CD4-positive, CD25-positive, alpha-beta regulatory T cell (primary cell): ENCODE measurements at regions not wholly inside any gene's neighbourhood (a gene's known extent, or its start where the extent isn't known, plus 50 kb on each side); places are given as distances from the start of the nearest gene placed in this dataset.

ENCODE experiments used
- ATAC-seq, 2 donors: fragments of 150-1000 bp; cut with Tn5 transposase; one replicate each; pipeline ENCODE4 v1.10.0; 2021; ENCODE audit warnings: low read depth in 2 of 2, moderate number of reproducible peaks in 2 of 2, moderate library complexity in 1 of 2
- DNase-seq, 3 donors: peaks; one replicate each; pipeline versions ENCODE4 v3.0.0 to v3.0.0-alpha.2; 2012 to 2022; ENCODE audit warnings: mixed read lengths in 1 of 3
- H3K27ac ChIP-seq: one replicate; pipeline ENCODE4 v1.7.0; 2013; ENCODE audit warnings: mild to moderate bottlenecking, low read length; ENCODE audit not compliant: insufficient read depth, poor library complexity, severe bottlenecking
- H3K27me3 ChIP-seq: one replicate; pipeline ENCODE4 v1.7.0; 2013; ENCODE audit warnings: low read length; ENCODE audit not compliant: control insufficient read depth, insufficient read depth
- H3K36me3 ChIP-seq: one replicate; pipeline ENCODE4 v1.7.0; 2013; ENCODE audit warnings: mild to moderate bottlenecking, low read length, moderate library complexity; ENCODE audit not compliant: control insufficient read depth, insufficient read depth
- H3K4me1 ChIP-seq: 2 replicates; pipeline ENCODE4 v1.7.0; 2013; ENCODE audit warnings: mild to moderate bottlenecking, low read length; ENCODE audit not compliant: insufficient read depth, control insufficient read depth, poor library complexity, severe bottlenecking
- H3K4me3 ChIP-seq: one replicate; pipeline ENCODE4 v1.7.0; 2013; ENCODE audit warnings: low read depth, mild to moderate bottlenecking, low read length, moderate library complexity
- H3K9me3 ChIP-seq, 2 experiments: 1 replicate in 1 of 2; 2 replicates in 1 of 2; pipeline ENCODE4 v1.7.0; 2013; ENCODE audit warnings: low read length in 2 of 2, mild to moderate bottlenecking in 1 of 2, moderate library complexity in 1 of 2; ENCODE audit not compliant: control insufficient read depth in 2 of 2
- H3K27ac Mint-ChIP-seq, 3 donors: one replicate each; pipeline ENCODE4 v1.8.0; 2020 to 2022; ENCODE audit warnings: mild to moderate bottlenecking in 3 of 3, mixed read lengths in 3 of 3, moderate library complexity in 2 of 3
- H3K27me3 Mint-ChIP-seq: one replicate; pipeline ENCODE4 v1.8.0; 2022; ENCODE audit warnings: mild to moderate bottlenecking, mixed read lengths
- H3K36me3 Mint-ChIP-seq: one replicate; pipeline ENCODE4 v1.8.0; 2020; ENCODE audit warnings: mixed read lengths
- H3K4me1 Mint-ChIP-seq, 4 donors: one replicate each; pipeline ENCODE4 v1.8.0; 2020 to 2022; ENCODE audit warnings: mixed read lengths in 4 of 4, mild to moderate bottlenecking in 1 of 4
- H3K4me3 Mint-ChIP-seq, 4 donors: one replicate each; pipeline ENCODE4 v1.8.0; 2020 to 2022; ENCODE audit warnings: mild to moderate bottlenecking in 4 of 4, mixed read lengths in 4 of 4, moderate library complexity in 3 of 4
- H3K9me3 Mint-ChIP-seq, 7 donors: one replicate each; pipeline ENCODE4 v1.8.0; 2020 to 2022; ENCODE audit warnings: mixed read lengths in 7 of 7, mild to moderate bottlenecking in 3 of 7, moderate library complexity in 2 of 7

DNA sequence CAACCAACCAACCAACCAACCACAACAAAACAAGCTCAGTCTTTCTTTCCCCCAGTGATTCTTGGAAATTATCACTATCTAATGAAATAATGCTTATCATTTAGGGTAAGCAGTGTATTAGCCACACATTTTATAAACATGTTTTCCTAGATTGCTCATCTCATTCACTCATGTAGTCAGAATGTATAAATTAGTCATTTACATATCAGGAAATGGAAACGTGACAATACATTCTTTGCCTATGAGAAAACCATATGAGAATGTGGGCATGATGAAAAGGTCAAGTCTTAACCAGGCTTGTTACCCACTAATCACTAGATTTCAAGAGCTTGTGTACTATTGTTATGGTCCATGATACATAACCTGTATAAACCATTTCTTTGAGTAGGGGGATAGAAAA lies 1583.4 kb upstream of the PIK3C3 start:
- Mint-ChIP-seq H3K27ac (peak overlapping the region in 1 of 3 donors; percentile 8), H3K4me1 (no peaks in the 10 kb centered on the region), H3K9me3 (peaks cover 0 to 24% (median 9%) of the 10 kb centered on the region in 7 donors), H3K36me3 (no peaks in the 10 kb centered on the region), H3K4me3 (no peak overlapping the region), H3K27me3 (no peaks in the 10 kb centered on the region)
- DNase-seq (no peak), ATAC-seq (no peak)
- H3K27me3 ChIP-seq: no peaks in the 10 kb centered on the region
- H3K36me3 ChIP-seq: no peaks in the 10 kb centered on the region
- H3K9me3 ChIP-seq: peaks cover 6% of the 10 kb centered on the region in 2 experiments
- H3K4me1 ChIP-seq: no peaks in the 10 kb centered on the region
- H3K4me3 ChIP-seq: no peak overlapping the region
- H3K27ac ChIP-seq: no peak overlapping the region

GRCh38 chr18:40367576-40367975 lies 1587.5 kb upstream of the PIK3C3 start:
- H3K27me3 Mint-ChIP-seq: no peaks in the 10 kb centered on the region
- H3K4me1 ChIP-seq: no peaks in the 10 kb centered on the region
- no peaks in the 10 kb centered on the region for H3K36me3 ChIP-seq
- DNase-seq (no peak), ATAC-seq (no peak)
- no peak overlapping the region for H3K4me3 ChIP-seq
- peaks cover 8 to 12% of the 10 kb centered on the region in 2 experiments for H3K9me3 ChIP-seq
- H3K27ac Mint-ChIP-seq: no peak overlapping the region
- H3K9me3 Mint-ChIP-seq: peaks cover 0 to 32% (median 7%) of the 10 kb centered on the region in 7 donors
- H3K27ac ChIP-seq: no peak overlapping the region
- H3K4me3 Mint-ChIP-seq: no peak overlapping the region
- H3K4me1 Mint-ChIP-seq: no peaks in the 10 kb centered on the region
- no peaks in the 10 kb centered on the region for H3K36me3 Mint-ChIP-seq
- no peaks in the 10 kb centered on the region for H3K27me3 ChIP-seq

DNA sequence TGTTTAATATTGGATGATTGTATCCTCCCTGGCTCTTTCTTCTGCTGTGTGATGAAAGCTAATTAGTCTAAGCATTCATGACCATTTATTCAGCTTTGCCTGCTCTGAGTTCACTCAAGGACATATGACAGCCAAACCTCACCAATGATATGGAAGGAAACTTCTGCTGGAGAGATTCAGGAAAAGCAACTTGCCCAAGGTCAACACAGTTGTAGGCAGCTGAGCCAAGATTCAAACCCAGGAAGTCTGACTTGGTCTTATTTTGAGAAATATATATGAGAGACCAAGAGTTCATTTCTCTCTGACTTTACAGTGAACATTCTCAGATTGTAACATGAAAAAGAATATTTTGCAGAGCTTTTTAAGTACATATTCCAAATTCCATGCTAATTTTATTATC lies 1588.5 kb upstream of the PIK3C3 start:
- Mint-ChIP-seq H3K4me3 (no peak overlapping the region), H3K36me3 (no peaks in the 10 kb centered on the region), H3K4me1 (no peaks in the 10 kb centered on the region), H3K27ac (no peak overlapping the region), H3K9me3 (peaks cover 0 to 23% (median 5%) of the 10 kb centered on the region in 7 donors), H3K27me3 (no peaks in the 10 kb centered on the region)
- Histone ChIP-seq H3K27me3 (no peaks in the 10 kb centered on the region), H3K27ac (no peak overlapping the region), H3K9me3 (peaks cover 8 to 12% of the 10 kb centered on the region in 2 experiments), H3K4me1 (no peaks in the 10 kb centered on the region), H3K4me3 (no peak overlapping the region), H3K36me3 (no peaks in the 10 kb centered on the region)
- DNase-seq (no peak), ATAC-seq (no peak)

DNA sequence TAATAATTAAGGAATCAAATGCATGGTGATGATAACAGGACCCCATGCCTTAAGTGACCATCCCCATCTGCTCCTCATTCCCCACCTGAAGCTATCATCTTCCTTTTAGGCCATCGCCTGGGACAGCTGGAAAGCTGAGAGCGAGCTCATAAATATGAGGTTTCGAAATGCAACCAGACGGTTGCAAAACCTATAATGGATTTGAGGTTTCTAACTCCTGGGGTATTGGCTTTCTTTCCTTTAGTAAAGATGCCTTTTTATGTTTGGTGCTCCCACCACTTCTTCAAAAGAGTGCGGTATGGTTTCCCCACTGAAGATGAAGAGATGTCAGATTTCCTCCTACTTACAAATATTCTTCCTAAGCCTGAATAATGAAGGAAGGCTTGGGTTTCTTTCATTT lies 1589.5 kb upstream of the PIK3C3 start:
- Mint-ChIP-seq H3K4me3 (no peak overlapping the region), H3K9me3 (peaks cover 0 to 22% (median 3%) of the 10 kb centered on the region in 7 donors), H3K27ac (no peak overlapping the region), H3K36me3 (no peaks in the 10 kb centered on the region), H3K4me1 (no peaks in the 10 kb centered on the region), H3K27me3 (no peaks in the 10 kb centered on the region)
- H3K4me1 ChIP-seq: no peaks in the 10 kb centered on the region
- peaks cover 8 to 15% of the 10 kb centered on the region in 2 experiments for H3K9me3 ChIP-seq
- DNase-seq (no peak), ATAC-seq (no peak)
- H3K4me3 ChIP-seq: no peak overlapping the region
- H3K27ac ChIP-seq: no peak overlapping the region
- H3K36me3 ChIP-seq: no peaks in the 10 kb centered on the region
- H3K27me3 ChIP-seq: no peaks in the 10 kb centered on the region

- Mint-ChIP-seq H3K9me3 (peaks cover 1 to 17% (median 6%) of the 10 kb centered on the region in 7 donors), H3K4me1 (no peaks in the 10 kb centered on the region), H3K36me3 (no peaks in the 10 kb centered on the region), H3K27me3 (no peaks in the 10 kb centered on the region), H3K4me3 (no peak overlapping the region), H3K27ac (no peak overlapping the region)
- Histone ChIP-seq H3K27ac (no peak overlapping the region), H3K27me3 (no peaks in the 10 kb centered on the region), H3K4me3 (no peak overlapping the region), H3K36me3 (no peaks in the 10 kb centered on the region), H3K4me1 (no peaks in the 10 kb centered on the region), H3K9me3 (peaks cover 0 to 3% of the 10 kb centered on the region in 2 experiments)
- ATAC-seq (no peak), DNase-seq (no peak)
These were observed 1594.5 kb upstream of the PIK3C3 start for GRCh38 chr18:40360558-40360957.

- Histone ChIP-seq H3K27ac (no peak overlapping the region), H3K4me3 (no peak overlapping the region), H3K9me3 (peaks cover 0 to 3% of the 10 kb centered on the region in 2 experiments), H3K36me3 (no peaks in the 10 kb centered on the region), H3K27me3 (no peaks in the 10 kb centered on the region), H3K4me1 (no peaks in the 10 kb centered on the region)
- no peak overlapping the region for H3K4me3 Mint-ChIP-seq
- no peak overlapping the region for H3K27ac Mint-ChIP-seq
- no peaks in the 10 kb centered on the region for H3K27me3 Mint-ChIP-seq
- peaks cover 2 to 16% (median 9%) of the 10 kb centered on the region in 7 donors for H3K9me3 Mint-ChIP-seq
- H3K36me3 Mint-ChIP-seq: no peaks in the 10 kb centered on the region
- DNase-seq (no peak), ATAC-seq (no peak)
- no peaks in the 10 kb centered on the region for H3K4me1 Mint-ChIP-seq
These were observed 1597.5 kb upstream of the PIK3C3 start for GRCh38 chr18:40357536-40357935.

- Histone ChIP-seq H3K36me3 (no peaks in the 10 kb centered on the region), H3K27me3 (no peaks in the 10 kb centered on the region), H3K9me3 (peaks cover 0 to 2% of the 10 kb centered on the region in 2 experiments), H3K27ac (no peak overlapping the region), H3K4me1 (no peaks in the 10 kb centered on the region), H3K4me3 (no peak overlapping the region)
- ATAC-seq (no peak), DNase-seq (no peak)
- Mint-ChIP-seq H3K27ac (no peak overlapping the region), H3K4me3 (no peak overlapping the region), H3K9me3 (peaks cover 4 to 20% (median 9%) of the 10 kb centered on the region in 7 donors), H3K27me3 (no peaks in the 10 kb centered on the region), H3K4me1 (no peaks in the 10 kb centered on the region), H3K36me3 (no peaks in the 10 kb centered on the region)
These were observed 1598.9 kb upstream of the PIK3C3 start for GRCh38 chr18:40356168-40356567.

DNA sequence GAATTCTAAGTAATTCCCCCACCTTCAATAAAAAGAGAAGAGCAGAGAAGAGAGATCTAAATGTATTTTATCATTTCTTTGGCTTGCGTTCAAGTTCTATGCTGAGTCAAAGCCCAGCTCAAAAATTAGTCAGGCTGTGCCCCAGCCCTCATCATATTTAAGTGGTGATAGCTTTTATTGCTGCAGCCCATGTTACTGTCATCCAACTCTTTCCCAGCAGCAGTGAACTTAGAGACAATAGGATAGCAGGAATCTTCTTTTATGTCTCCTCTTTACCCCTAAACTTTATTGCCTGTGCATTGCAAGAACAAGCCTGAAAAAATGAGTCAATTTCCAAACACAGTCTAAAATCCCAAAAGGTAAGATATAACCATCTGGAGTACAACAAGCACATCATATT lies 1599.3 kb upstream of the PIK3C3 start:
- H3K4me3 Mint-ChIP-seq: no peak overlapping the region
- DNase-seq (no peak), ATAC-seq (no peak)
- no peaks in the 10 kb centered on the region for H3K36me3 Mint-ChIP-seq
- Histone ChIP-seq H3K9me3 (no peaks in the 10 kb centered on the region), H3K27ac (no peak overlapping the region), H3K36me3 (no peaks in the 10 kb centered on the region), H3K4me1 (no peaks in the 10 kb centered on the region), H3K27me3 (no peaks in the 10 kb centered on the region), H3K4me3 (no peak overlapping the region)
- no peaks in the 10 kb centered on the region for H3K4me1 Mint-ChIP-seq
- H3K27me3 Mint-ChIP-seq: no peaks in the 10 kb centered on the region
- H3K27ac Mint-ChIP-seq: no peak overlapping the region
- H3K9me3 Mint-ChIP-seq: peaks cover 4 to 23% (median 9%) of the 10 kb centered on the region in 7 donors
